PC-9 (cell line): ENCODE measurements at regions not wholly inside any gene's neighbourhood (a gene's known extent, or its start where the extent isn't known, plus 50 kb on each side); places are given as distances from the start of the nearest gene placed in this dataset.

ENCODE experiments used
- BruUV-seq: library from RNA; stranded (reverse); fragments of 400-500 nt; replicated peaks from 2 replicates; lab custom pipeline; 2021; lab: Mats Ljungman, UMichigan
- CTCF ChIA-PET: fragments of 300-600 bp; sonication (Branson Sonifier 250); formaldehyde crosslinking; loops from one replicate; lab custom pipeline; 2022; ENCODE audit warnings: antibody characterized with exemption; lab: Charles Lee
- POLR2A ChIA-PET: fragments of 300-600 bp; sonication (Branson Sonifier 250); formaldehyde crosslinking; loops from one replicate; lab custom pipeline; 2022; ENCODE audit warnings: antibody characterized with exemption; ENCODE audit not compliant: unreplicated experiment; lab: Charles Lee
- DNase-seq, 2 experiments: peaks; one replicate each; pipeline versions ENCODE4 v3.0.0 to v3.0.0-alpha.2; 2015 to 2022; ENCODE audit warnings: mixed read lengths in 1 of 2
- H2AFZ ChIP-seq: fragments of 200-600 bp; sonication (generic); 2 replicates; pipeline ENCODE4 v1.8.1; 2017; ENCODE audit warnings: antibody characterized with exemption
- H3F3A ChIP-seq: fragments of 200-600 bp; sonication (generic); 2 replicates; pipeline ENCODE4 v1.8.1; 2017; ENCODE audit warnings: antibody characterized with exemption, mild to moderate bottlenecking, low read depth; ENCODE audit not compliant: insufficient read depth
- H3K27ac ChIP-seq: fragments of 200-600 bp; sonication (generic); 2 replicates; pipeline ENCODE4 v1.6.1; 2016; ENCODE audit warnings: mixed run types
- H3K27me3 ChIP-seq: fragments of 200-600 bp; sonication (generic); 2 replicates; pipeline ENCODE4 v1.6.1; 2016; ENCODE audit warnings: low read depth, mixed run types; ENCODE audit not compliant: insufficient read depth
- H3K36me3 ChIP-seq: fragments of 200-600 bp; sonication (generic); 2 replicates; pipeline ENCODE4 v1.6.1; 2016; ENCODE audit warnings: low read depth, mixed run types
- H3K4me1 ChIP-seq: fragments of 200-600 bp; sonication (generic); replicated peaks from 2 replicates; pipeline ENCODE4 v1.6.1; 2016; ENCODE audit warnings: mixed run types; ENCODE audit not compliant: insufficient read depth
- H3K4me2 ChIP-seq: fragments of 200-600 bp; sonication (generic); 2 replicates; pipeline ENCODE4 v1.6.1; 2017; ENCODE audit warnings: mixed run types
- H3K4me3 ChIP-seq: fragments of 200-600 bp; sonication (generic); 2 replicates; pipeline ENCODE4 v1.6.1; 2016; ENCODE audit warnings: mixed run types
- H3K79me2 ChIP-seq: fragments of 200-600 bp; sonication (generic); 2 replicates; pipeline ENCODE4 v1.6.1; 2017; ENCODE audit warnings: low read depth, mixed run types
- H3K9me2 ChIP-seq: fragments of 200-600 bp; sonication (generic); 2 replicates; pipeline ENCODE4 v1.8.1; 2017; ENCODE audit warnings: mild to moderate bottlenecking; ENCODE audit not compliant: insufficient read depth
- H3K9me3 ChIP-seq: fragments of 200-600 bp; sonication (generic); 2 replicates; pipeline ENCODE4 v1.8.1; 2016; ENCODE audit warnings: low read depth; ENCODE audit not compliant: insufficient read depth
- H4K20me1 ChIP-seq: fragments of 200-600 bp; sonication (generic); 2 replicates; pipeline ENCODE4 v1.8.1; 2017; ENCODE audit not compliant: insufficient read depth
- EZH2 ChIP-seq: fragments of 200-600 bp; sonication (generic); IDR thresholded peaks from 2 replicates; pipeline ENCODE4 v1.8.0; 2017; ENCODE audit warnings: antibody characterized with exemption, low read depth
- intact Hi-C: fragments of 100-400 bp; cut with micrococcal nuclease; formaldehyde crosslinking; loops from one replicate; pipeline ENCODE4 v1.10.0; 2022; ENCODE audit not compliant: unreplicated experiment
- TF ChIP-seq, protein P1 (sequence below): fragments of 200-600 bp; sonication (generic); conservative IDR thresholded peaks from 2 replicates; pipeline ENCODE4 v1.6.1; 2017; ENCODE audit warnings: mixed run types, antibody characterized with exemption, mild to moderate bottlenecking, moderate library complexity

DNA sequence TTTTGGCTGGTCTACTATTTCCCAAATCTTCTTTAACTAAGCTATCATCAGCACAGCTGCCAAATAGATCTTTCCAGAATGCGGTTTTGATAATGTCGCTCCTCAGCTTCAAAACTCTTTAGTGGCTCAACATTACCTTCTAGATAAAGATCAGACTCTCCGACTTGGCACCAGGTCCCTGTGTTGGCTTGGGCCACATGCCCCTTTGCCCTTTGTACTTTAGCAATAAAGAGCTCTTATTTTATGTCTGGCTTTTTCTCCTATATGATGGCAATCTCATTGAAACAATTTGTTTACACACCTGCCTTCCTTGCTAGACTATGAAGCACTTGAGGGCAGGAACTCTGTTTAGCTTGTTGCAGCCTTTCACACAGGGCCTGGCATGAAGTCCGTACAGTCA, 128.9 kb upstream of the GATA6 start:
- Histone ChIP-seq H3K9me3 (no peaks in the 10 kb centered on the region), H2AFZ (no peak overlapping the region), H4K20me1 (no peaks in the 10 kb centered on the region), H3K4me1 (no peaks in the 10 kb centered on the region), H3K4me2 (no peak overlapping the region), H3K9me2 (no peaks in the 10 kb centered on the region), H3K27ac (no peak overlapping the region), H3F3A (no peaks in the 10 kb centered on the region), H3K79me2 (no peaks in the 10 kb centered on the region), H3K4me3 (no peak overlapping the region), H3K36me3 (no peaks in the 10 kb centered on the region), H3K27me3 (no peaks in the 10 kb centered on the region)
- BruUV-seq, result no TSS peak
- TF ChIP-seq, protein P1, sequence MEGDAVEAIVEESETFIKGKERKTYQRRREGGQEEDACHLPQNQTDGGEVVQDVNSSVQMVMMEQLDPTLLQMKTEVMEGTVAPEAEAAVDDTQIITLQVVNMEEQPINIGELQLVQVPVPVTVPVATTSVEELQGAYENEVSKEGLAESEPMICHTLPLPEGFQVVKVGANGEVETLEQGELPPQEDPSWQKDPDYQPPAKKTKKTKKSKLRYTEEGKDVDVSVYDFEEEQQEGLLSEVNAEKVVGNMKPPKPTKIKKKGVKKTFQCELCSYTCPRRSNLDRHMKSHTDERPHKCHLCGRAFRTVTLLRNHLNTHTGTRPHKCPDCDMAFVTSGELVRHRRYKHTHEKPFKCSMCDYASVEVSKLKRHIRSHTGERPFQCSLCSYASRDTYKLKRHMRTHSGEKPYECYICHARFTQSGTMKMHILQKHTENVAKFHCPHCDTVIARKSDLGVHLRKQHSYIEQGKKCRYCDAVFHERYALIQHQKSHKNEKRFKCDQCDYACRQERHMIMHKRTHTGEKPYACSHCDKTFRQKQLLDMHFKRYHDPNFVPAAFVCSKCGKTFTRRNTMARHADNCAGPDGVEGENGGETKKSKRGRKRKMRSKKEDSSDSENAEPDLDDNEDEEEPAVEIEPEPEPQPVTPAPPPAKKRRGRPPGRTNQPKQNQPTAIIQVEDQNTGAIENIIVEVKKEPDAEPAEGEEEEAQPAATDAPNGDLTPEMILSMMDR, result no peak
- no peak for TF ChIP-seq EZH2
- no peak for DNase-seq
- POLR2A ChIA-PET, result no interaction called here
- intact Hi-C loops, result no loop called here
- CTCF ChIA-PET, result interaction anchor here (0.7 kb wide), 1 partner anchor 671 kb away, joined by 4 read pairs; no protein-coding TSS in a partner anchor

DNA sequence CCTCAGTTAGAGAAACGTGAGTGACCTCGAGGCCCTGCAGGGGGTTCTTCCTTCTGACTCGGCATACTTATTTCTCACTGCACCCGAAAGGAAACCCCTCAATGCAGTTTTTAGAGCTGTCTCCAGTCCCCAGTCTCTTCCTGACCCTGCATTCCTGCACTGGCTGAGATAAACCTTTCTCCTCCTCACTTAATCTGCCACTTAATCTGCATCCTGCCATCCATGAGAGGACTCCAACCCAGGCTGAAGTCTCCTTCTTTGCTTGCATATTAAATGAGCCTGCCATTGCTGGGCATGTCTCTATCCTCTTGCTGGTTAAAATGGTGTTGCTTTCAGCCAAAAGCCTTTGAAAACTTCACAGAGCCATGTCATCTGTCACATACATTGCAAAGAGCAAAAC, 125.6 kb upstream of the GATA6 start:
- BruUV-seq, result no TSS peak
- CTCF ChIA-PET, result no interaction called here
- Histone ChIP-seq H3K9me3 (no peaks in the 10 kb centered on the region), H2AFZ (no peak overlapping the region), H3K4me1 (no peaks in the 10 kb centered on the region), H3K27me3 (no peaks in the 10 kb centered on the region), H3K4me2 (no peak overlapping the region), H4K20me1 (no peaks in the 10 kb centered on the region), H3F3A (no peaks in the 10 kb centered on the region), H3K79me2 (no peaks in the 10 kb centered on the region), H3K36me3 (no peaks in the 10 kb centered on the region), H3K9me2 (no peaks in the 10 kb centered on the region), H3K27ac (no peak overlapping the region), H3K4me3 (no peak overlapping the region)
- intact Hi-C loops, result no loop called here
- POLR2A ChIA-PET, result no interaction called here
- TF ChIP-seq, protein P1, result no peak
- no peak for TF ChIP-seq EZH2
- no peak for DNase-seq

DNA sequence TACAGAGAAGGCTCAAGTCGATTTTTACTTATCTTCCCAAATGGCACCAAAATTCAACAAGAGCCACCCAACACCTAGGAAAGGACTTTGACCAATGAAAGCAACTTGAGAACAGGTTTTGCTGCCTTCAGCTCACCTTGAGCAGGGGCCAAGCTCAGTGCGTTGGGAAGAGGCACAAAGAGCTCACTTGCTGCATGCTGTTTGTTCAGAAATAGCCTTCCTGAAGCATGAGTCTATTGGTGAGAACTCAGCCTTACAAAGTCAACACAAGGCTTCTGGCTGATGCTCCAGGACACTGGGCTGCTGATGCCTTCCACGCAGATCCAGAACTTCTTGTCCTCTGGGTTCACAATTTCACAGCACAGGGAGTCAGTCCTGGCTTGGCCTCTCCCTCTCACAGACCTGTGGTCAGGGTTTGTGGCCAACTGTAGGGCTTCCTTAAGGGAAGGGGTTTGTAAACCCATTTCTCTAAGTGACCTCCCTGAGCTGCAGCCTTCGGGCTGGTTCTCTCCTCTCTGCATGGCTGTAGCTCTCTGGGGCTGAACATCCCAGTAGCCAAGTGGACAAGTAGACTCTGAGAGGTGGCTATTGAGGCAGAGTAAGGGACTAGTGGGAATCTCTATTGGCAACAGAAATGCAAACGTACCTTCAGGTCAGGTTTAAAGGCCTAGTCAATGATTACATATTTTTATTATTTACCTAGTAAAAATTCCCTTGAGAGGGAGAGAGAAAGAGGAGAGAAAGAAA, 124.7 kb upstream of the GATA6 start:
- no peak for TF ChIP-seq EZH2
- TF ChIP-seq, protein P1, result no peak
- Histone ChIP-seq H3K9me2 (no peaks in the 10 kb centered on the region), H3K36me3 (no peaks in the 10 kb centered on the region), H3K79me2 (no peaks in the 10 kb centered on the region), H4K20me1 (no peaks in the 10 kb centered on the region), H3K4me2 (no peak overlapping the region), H3K4me3 (no peak overlapping the region), H3K4me1 (no peaks in the 10 kb centered on the region), H3K27ac (no peak overlapping the region), H3F3A (no peaks in the 10 kb centered on the region), H2AFZ (no peak overlapping the region), H3K9me3 (no peaks in the 10 kb centered on the region), H3K27me3 (no peaks in the 10 kb centered on the region)
- intact Hi-C loops, result no loop called here
- no TSS peak for BruUV-seq
- ChIA-PET POLR2A (no interaction called here), CTCF (no interaction called here)
- DNase-seq, result no peak
